ENCODE measurements at regions not wholly inside any gene's neighbourhood (a gene's known extent, or its start where the extent isn't known, plus 50 kb on each side); places are given as distances from the start of the nearest gene placed in this dataset.
"Not testable (repeated sequence)": the region's sequence is repeated elsewhere in the genome, so short reads cannot be mapped to it uniquely, and the experiment has no call there.

- DNase-seq (ENCODE audit: low spot score in 2 of 2) (no peak), FAIRE-seq (no peak)
Observed at GRCh38 chr5:50898966-50899365, 232.5 kb downstream of the PARP8 start.

GRCh38 chr5:50900952-50901510 lies 234.6 kb downstream of the PARP8 start:
- no peak for DNase-seq (ENCODE audit: low spot score in 2 of 2)
- FAIRE-seq: no peak

- FAIRE-seq (no peak), DNase-seq (ENCODE audit: low spot score in 2 of 2) (no peak)
Observed at GRCh38 chr5:50903651-50904050, 237.2 kb downstream of the PARP8 start.

- FAIRE-seq (no peak), DNase-seq (ENCODE audit: low spot score in 2 of 2) (no peak)
Observed at GRCh38 chr5:50905996-50906570, 239.6 kb downstream of the PARP8 start.

- not testable (repeated sequence) for FAIRE-seq; DNase-seq (ENCODE audit: low spot score in 2 of 2)
Observed at GRCh38 chr5:50920160-50920559, 253.7 kb downstream of the PARP8 start.

GRCh38 chr5:50921366-50922133 lies 255.1 kb downstream of the PARP8 start:
- no peak for FAIRE-seq
- no peak for DNase-seq (ENCODE audit: low spot score in 2 of 2)

GRCh38 chr5:50922134-50922941 lies 255.9 kb downstream of the PARP8 start:
- DNase-seq (ENCODE audit: low spot score in 2 of 2); FAIRE-seq: not testable (repeated sequence)

GRCh38 chr5:50922942-50923767 lies 256.7 kb downstream of the PARP8 start:
- FAIRE-seq (no peak), DNase-seq (ENCODE audit: low spot score in 2 of 2) (no peak)

GRCh38 chr5:50923768-50924494 lies 257.5 kb downstream of the PARP8 start:
- no peak for FAIRE-seq

GRCh38 chr5:50927953-50928352 lies 261.5 kb downstream of the PARP8 start:
- no peak for FAIRE-seq
- DNase-seq (ENCODE audit: low spot score in 2 of 2): no peak

More at GRCh38 chr5:50923768-50924494, 257.5 kb downstream of the PARP8 start:
- DNase-seq (ENCODE audit: low spot score in 2 of 2): no peak

GRCh38 chr5:50929174-50929573 lies 262.7 kb downstream of the PARP8 start:
- FAIRE-seq (no peak), DNase-seq (ENCODE audit: low spot score in 2 of 2) (no peak)

- no peak for DNase-seq (ENCODE audit: low spot score in 2 of 2)
- FAIRE-seq: no peak
Observed at GRCh38 chr5:50934343-50934742, 267.9 kb downstream of the PARP8 start.

GRCh38 chr5:50945139-50945538 lies 278.7 kb downstream of the PARP8 start:
- FAIRE-seq (no peak), DNase-seq (ENCODE audit: low spot score in 2 of 2) (no peak)

GRCh38 chr5:50947906-50948683 lies 281.7 kb downstream of the PARP8 start:
- DNase-seq (ENCODE audit: low spot score in 2 of 2): no peak
- no peak for FAIRE-seq

GRCh38 chr5:50953290-50953689 lies 286.9 kb downstream of the PARP8 start:
- no peak for DNase-seq (ENCODE audit: low spot score in 2 of 2)
- FAIRE-seq: no peak

GRCh38 chr5:50958852-50959457 lies 292.5 kb downstream of the PARP8 start:
- no peak for FAIRE-seq

GRCh38 chr5:50962934-50963872 lies 296.8 kb downstream of the PARP8 start:
- FAIRE-seq (no peak), DNase-seq (ENCODE audit: low spot score in 2 of 2) (peak; percentile 79 to 80)

More at GRCh38 chr5:50958852-50959457, 292.5 kb downstream of the PARP8 start:
- peak in 1 of 2 donors; percentile 47 for DNase-seq (ENCODE audit: low spot score in 2 of 2)

All from frontal cortex (tissue), 3 donors.